GM10847 (cell line): ENCODE measurements at regions not wholly inside any gene's neighbourhood (a gene's known extent, or its start where the extent isn't known, plus 50 kb on each side); places are given as distances from the start of the nearest gene placed in this dataset.

Source experiments
- POLR2A ChIP-seq: IDR thresholded peaks from 2 replicates; pipeline ENCODE4 v1.6.1; 2011; ENCODE audit not compliant: insufficient read length; ENCODE audit errors: extremely low read depth

DNA sequence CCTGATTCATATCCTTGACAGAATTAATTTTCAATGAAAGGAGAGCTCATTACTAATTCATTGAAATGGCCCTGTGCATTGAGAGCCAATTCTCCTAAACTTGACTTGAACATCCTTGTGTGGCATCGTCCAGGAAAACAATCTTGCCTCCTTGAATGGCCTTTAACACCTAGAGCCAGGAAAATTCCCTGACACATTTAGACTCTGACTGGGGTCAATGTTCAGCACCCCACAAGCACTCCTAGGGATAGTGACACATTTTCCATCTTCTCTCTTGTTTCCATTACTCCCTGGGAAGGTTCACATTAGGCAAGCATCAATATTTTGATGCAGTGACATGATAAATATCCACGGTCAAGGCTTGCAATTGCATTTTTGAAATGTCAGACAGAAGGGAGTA, 218.9 kb downstream of the LACC1 start:
- TF ChIP-seq POLR2A: no peak

DNA sequence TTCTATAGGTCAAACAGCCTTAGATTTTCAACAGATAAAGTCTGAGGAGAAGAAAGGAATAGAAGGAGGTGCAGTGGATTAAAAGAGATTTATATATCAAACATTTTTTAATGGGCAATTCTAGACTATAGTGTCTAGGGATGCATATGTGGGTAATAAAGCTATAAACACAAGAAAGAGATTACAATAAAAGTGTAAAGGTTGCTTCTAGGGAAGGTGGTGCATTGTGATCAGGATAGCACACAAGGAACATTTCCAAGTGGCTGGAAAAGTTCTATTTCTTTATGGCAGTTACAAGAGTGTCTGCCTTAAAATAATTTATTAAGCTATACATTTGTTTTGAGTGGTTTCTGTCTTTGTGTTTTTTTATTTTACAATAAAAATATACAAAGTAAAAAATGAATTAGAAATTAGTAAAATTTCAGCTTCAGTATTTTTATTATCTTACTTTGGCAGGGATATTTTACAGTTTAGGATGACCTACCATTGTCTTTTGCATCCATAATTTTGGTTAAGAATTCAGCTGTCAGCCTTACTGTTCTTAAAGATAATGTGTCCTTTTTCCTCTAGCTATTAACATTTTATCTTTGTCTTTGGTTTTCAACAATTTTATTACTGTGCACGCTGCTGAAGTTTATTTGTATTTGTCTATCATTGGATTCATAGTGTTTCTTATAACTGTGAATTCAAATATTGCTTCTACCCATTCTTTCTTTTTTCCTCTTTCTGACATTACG, 221.8 kb downstream of the LACC1 start:
- TF ChIP-seq POLR2A: no peak

- TF ChIP-seq POLR2A: no peak
Measured at GRCh38 chr13:44103429-44104196, 223.9 kb downstream of the LACC1 start.

- no peak for TF ChIP-seq POLR2A
Measured at GRCh38 chr13:44104197-44104490, 224.4 kb downstream of the LACC1 start.

- no peak for TF ChIP-seq POLR2A
Measured at GRCh38 chr13:44104969-44105368, 225.3 kb downstream of the LACC1 start.

- TF ChIP-seq POLR2A: no peak
Measured at GRCh38 chr13:44106266-44107152, 226.8 kb downstream of the LACC1 start.

GRCh38 chr13:44107357-44108121, 227.8 kb downstream of the LACC1 start:
- no peak for TF ChIP-seq POLR2A

DNA sequence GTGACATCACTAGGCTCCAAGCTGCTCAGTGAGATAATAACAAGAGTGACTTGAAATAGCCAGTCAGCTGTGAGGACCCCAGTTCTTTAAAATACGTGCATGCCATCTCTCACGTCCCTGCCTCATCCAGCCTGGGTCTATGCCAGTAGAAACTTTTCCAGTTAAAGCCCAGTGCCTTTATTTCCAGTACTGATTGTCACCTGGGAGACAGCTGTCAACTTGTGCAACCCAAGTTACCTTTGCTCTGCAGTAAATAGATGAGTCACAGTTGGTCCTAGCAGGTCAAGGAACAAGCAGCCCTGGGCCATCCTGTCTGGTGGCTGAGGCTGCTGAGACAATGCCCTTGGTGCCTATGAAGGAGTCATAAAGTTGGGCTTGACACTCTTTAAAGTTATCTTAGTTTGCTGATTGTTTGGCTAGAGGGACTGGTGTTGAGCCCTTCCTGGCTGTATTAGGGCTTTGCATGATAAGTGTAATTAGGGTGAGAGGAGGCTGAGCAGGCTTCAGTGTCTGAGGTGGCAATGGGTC, 228.7 kb downstream of the LACC1 start:
- no peak for TF ChIP-seq POLR2A

DNA sequence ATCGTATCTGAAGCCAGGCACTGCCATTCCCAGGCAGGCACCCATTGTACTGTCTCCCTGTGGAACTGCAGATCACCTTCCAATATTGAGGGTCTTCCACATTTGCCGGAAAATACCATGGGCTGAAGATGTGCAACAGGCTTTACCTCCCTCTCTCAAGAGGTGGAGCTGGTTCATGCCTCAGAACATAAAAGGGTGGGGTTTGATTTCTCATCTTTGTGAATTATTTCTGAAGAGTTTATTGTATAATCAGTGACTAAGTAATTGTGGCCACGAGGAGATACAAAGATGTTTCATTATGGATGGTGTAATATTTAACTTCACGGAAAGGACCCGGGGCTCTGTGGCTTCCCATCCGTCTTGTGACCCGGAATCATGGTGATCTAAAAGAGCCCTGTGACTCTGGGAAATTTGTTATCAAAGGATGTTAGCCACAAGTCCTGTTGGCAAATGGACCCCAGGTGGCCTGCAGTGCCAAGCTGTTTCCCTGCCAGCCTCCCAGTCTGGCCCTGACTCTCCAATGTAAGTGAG, 230.5 kb downstream of the LACC1 start:
- no peak for TF ChIP-seq POLR2A

DNA sequence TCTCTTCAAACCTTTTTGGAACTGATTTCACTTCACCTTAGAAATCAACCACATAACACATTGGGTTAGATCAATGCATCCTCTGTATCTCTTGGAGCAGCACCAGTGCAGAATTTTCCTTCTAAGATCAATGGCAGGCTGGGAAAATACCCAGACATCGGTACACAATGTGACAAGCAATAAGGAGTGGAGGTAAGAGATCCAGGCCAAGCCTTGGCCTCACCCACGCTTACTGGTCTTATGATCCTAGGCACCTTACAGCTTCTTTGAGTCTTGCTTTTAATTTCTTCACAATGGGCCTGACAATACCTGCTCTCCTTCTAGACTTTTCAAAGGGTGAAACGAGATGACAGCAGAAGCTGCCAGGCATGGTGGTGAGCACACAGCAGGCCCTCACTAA, 232.0 kb downstream of the LACC1 start:
- no peak for TF ChIP-seq POLR2A

GRCh38 chr13:44112700-44113329, 233.1 kb downstream of the LACC1 start:
- TF ChIP-seq POLR2A: no peak

DNA sequence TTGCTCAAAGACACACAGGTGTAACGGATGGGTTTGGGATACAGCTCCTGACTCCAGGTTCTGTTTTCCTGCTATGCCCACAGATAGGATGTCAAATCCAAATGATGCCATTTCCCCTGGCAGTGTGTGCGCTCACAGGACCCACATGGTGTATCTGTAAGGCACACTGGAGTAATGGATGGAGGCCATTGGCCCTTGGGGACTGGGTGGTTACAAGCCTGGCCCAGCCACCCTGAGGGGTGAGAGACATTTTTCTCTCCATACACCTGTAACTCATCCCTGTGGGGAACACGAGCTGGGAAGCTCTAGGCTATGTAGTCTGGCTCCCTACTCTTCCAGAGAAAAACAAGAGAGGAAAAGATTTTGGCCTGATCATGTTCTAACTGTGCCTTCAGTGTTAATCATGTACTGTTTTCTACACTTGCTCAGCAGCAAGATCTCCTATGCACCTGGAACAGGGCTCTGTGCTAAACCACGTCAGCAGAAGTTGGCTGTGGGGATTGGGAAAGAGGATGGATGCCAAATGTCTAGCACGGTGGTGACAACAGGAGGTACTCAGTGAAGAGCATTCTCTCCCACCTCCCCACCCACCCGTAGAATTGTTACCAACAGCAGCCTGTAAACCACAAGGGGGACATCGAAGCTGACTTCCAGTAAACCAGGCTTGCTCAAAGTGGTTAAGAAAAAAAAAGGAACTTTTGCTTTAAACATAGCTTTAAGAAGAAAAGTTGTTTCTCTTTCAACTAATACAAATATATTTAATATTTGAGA, 237.0 kb downstream of the LACC1 start:
- TF ChIP-seq POLR2A: no peak

- TF ChIP-seq POLR2A: no peak
Measured at GRCh38 chr13:44117351-44117750, 237.6 kb downstream of the LACC1 start.
